ENCODE measurements at regions not wholly inside any gene's neighbourhood (a gene's known extent, or its start where the extent isn't known, plus 50 kb on each side); places are given as distances from the start of the nearest gene placed in this dataset.
A peak's percentile ranks its signal among the peaks of the same experiment; 100 is the strongest.

DNA sequence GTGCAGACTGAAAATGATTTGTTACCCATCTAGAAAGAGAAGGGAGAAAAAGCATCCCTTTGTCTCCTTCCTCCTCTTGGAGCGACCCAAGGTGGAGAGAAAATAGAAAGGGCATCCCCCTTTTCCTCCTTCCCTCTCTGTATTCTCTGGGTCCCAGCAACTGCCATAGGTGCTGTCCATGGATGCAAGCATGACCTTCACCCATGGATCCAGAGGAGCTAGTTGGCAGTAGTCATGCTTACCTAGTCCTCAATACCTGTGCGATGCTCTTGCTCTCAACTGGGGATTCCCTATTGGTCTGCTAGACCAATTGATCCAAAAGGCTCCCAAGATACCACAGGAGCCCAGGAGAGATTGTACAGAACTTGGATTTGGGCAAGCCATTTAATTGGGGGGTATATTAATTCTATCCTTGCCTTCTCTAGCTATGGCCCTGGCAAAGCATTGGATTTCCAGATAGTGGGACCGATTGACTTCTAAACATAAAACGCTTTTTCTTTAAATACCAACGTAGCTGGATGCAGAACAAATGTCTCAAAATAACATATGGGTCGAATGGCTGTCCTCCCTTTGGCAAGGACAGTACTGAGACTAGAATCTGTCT lies 547.8 kb upstream of the IGFBP3 start:
- no peak for DNase-seq

DNA sequence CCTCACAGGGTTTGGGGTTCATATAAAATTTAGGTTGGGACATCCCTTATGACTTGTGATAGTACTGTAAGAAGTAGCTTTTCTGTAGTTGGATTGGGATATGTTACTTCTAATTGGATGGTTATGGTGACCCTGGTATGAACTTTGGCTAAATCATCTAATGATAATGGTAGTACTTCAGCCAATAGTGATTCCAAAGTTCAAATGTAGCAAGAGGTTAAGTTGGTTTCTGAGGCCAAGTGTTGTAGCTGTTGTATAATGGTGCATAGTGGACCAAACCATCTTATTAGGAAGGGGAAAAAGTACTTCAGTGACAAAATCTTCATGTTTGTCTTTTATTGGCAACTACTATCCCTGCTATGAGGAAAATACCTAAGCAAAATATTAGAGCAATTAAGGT lies 542.1 kb upstream of the IGFBP3 start:
- DNase-seq, result no peak

DNA sequence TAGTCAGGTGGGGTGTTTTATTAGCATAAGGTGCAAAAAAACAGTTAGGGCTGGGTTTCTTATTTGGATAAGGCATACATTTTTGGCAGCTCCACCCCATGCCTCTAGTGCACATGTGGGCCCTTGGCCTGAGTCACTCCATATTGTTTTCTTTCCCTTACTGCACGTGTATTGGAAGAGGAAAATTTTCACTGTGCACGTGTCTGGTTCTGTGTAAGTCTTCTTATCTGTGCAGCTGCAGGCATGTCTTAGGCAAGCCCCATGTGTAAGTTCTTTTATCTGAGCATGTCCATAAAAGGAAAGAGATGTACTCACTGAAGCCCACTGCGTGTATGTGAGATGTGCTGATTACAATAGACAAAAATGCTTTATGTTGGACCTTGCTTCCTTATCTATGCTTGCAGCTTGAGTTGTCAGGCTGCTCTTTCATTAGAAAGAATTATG lies 540.3 kb upstream of the IGFBP3 start:
- DNase-seq, result no peak

DNA sequence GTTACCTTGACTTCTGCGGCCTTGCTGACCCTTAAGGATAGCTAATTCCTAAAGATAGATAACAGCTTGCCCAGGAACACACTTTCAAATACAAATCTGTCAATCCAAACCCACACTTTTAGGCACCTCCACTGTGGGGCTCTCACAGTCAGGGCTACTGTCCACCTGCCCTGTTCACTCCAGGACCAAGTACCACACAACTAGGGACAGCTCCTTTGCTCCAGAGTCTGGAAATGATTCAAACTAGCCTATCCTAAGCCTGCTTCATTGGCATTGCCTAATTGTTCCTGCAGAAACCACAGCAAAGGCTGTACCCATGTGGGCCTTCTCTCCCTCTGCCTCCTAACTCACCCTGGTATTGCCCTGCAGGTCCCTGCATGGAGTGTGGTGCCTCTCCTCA lies 538.9 kb upstream of the IGFBP3 start:
- DNase-seq, result no peak

DNA sequence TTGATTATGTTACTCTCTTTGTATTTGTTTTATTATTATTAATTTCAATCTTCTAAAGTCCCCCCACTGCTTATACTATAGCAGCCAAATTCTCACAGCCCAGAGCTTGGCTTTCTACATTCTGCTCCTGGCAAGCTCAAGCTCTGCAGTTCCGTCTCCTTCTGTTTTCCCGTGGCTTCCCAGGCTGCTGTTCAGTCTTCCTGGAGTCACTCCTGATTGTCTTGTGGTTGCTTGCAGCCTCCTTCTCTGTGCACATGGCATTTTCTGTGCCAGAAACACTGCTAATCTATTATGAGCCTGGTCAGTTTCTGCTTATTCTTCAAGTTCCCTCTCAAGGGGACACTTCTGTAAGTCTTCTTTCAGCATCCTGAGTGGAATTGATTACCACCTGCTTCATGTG lies 533.7 kb upstream of the IGFBP3 start:
- no peak for DNase-seq

DNA sequence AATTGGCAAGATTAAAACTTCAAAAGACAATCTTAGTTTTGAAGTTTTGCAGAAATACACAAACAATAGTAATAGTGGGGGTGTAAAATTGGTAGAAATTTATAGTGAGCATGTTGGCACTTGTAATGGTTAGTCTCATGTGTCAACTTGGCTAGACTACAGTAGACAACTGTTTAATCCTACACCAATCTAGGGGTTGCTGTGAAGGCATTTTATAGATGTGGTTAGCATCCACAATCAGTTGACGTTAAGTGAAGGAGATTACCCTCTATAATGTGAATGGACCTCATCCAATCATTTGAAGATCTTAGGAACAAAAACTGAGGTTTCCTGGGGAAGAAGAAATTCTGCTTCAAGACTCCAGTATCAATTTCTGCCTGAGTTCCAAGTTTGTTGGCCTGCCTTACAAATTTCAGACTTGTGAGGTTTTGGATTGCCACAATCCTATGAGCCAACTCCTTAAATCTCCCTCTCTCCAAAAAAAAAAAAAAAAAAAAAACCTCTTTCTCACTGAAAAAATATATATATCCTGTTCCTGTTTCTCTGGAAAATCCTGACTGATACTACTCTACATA lies 531.6 kb upstream of the IGFBP3 start:
- no peak for DNase-seq

DNA sequence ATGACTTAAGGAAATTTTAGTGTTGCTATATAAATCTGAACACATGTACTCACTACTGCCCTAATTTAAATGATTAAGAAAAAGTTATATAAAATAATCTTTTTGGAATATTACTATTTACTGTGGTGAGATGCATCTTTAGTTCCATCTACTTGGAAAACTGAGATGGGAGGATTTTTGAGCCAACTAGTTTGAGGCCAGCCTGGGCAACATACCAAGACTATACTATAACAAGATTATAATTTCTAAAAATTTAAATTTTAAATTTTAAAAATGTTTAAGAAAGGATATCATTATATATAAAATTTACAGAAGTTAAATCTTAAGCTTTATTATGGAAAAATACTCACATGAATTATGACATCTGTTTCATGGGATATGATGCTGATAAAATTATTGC lies 530.8 kb upstream of the IGFBP3 start:
- no peak for DNase-seq

DNA sequence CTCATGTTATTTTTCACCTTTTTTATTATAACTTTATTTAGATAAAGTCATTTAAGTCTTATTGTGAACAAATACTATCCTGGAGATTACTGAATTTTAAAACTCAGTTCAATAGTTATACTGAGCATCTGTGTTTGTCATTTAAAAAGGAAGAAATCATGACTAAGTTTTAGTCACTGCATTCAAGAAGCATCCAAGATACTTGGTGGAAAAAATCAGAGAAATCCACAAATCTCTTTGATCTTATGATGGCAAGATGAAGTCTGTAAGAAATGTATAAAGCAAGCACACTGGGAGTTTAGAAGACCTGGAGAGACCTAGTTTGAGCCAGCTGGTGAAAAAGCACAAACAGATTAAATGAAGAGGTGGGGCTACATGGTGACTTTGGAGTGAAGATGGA lies 529.8 kb upstream of the IGFBP3 start:
- no peak for DNase-seq

DNA sequence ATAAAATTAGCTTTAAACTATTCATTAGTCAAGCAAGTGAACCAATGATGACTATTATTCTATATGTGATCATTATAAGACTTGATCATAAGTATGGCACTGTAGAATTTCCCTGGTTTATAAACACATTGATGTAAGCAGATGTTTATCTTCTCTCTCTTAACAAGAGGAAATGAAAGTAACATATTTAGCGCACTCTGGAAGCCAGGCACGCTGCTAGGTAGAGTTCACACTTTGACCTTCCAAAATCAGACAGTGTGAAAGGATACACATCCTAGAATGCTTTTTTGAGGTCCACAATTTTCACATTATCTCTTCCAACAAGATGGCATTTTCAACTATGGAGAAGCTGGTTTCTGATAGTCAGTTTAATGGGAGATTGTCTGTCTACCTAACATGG lies 529.4 kb upstream of the IGFBP3 start:
- no peak for DNase-seq

DNA sequence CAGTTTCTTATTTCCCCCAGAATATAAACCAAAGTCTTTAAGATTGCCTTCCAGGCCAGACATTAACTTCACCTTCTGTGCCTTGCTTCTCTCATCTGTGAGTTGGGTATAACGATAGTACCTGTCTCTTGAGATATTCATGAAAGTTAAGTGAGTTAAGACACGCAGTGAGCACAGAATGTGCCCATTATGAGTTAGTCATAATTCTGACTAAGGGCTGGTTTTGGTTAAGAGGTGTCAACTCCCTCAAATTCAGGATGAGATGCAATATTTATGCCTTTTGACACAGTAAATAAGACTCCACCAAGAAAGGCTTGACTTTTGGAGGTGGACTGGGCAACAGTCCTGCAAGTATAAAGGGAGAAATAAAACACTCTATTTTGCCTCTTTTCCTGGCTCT lies 528.7 kb upstream of the IGFBP3 start:
- DNase-seq, result no peak

DNA sequence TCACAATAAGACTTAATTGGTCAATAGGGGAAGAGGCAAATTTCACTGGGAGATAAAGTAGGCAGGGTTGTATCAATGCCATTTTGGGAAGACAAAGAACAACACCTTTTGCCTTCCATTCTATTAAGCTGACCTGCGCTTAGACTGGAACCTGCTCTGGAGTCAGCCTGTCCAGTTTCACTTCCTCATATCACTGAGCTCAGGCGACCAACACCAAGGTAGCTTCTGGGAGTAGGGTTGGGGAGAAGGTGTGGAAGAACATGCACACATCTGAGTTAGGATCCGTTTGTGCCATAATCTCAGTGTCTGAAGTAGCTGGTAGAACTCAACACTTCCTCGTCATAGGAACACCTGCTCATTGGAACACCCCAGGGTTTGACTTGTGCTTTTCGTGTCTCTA lies 527.4 kb upstream of the IGFBP3 start:
- no peak for DNase-seq

DNA sequence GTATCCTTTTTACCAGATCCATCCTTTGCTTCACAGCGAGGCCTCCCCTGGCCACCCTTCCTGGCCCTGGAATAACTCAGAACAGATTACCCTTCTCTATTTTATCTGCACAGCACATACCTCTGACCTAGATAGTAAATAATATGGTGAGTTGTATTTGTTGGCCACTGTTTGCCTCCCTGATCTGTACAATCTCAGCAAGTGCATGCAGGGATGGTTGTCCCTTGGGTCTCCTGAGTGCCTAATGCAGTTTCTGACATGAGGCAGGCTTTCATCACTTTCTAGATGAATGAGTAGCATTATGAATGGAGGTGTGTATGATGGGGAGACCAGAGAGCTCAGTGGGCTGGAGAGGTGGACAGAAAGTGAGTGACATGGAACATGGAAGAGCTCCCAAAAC lies 525.1 kb upstream of the IGFBP3 start:
- no peak for DNase-seq

DNA sequence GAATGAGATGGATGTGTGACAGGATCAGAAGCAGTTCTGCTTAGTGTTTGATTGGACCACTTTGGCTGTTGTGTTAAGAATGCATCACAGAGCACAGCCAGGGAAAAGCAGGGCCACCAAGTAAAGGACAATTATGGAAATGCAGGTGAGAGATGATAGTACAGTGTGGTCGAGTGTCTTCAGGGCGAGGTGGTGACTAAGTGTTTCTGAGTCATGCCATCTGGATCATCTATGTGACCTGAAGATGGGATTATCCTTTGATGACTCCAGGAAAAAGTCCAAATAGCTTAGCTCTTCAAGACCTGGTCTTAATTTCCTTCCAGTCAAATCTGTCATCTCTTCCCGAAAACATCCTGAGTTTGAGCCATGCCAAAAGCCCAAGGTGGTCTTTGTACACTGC lies 523.2 kb upstream of the IGFBP3 start:
- peak; percentile 46 for DNase-seq

DNA sequence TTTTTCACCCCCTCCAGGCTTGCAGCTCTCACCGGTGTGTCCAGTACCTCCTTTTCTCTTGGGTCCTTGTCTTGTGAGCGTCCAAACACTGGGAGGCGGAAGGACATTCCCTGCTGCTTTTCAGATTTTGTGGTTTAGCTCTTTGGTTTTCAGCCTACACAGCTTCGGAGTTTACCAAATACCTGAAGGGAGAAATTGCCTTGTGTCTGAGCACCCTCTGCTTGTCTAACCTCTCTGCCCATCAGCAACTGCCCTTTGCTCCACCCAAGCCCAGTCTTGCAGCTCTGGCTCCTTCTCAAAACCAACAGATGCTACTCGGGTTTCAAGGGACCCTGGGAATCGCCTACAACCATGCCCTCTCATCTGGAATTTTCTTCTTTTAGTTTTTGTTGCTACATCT lies 519.1 kb upstream of the IGFBP3 start:
- DNase-seq, result no peak

DNA sequence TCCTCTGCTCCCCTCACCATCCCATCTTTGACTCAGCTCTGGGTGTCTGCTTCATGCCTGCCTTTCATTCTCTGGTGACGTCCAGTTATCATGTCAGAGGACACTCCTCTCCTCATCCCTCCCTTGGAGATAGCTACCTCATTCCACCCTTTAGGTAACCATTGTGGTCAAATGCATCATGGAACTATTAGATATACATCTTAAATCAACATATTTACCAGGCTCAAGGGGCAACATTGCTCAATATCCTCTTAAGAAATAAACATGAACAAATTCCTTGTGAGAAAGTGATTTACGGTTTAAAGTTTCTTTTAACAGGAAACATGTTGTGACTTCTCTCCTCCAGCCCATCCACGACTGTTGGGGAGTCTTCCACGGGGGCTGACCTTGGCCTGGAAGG lies 511.6 kb upstream of the IGFBP3 start:
- peak; percentile 85 for DNase-seq

DNA sequence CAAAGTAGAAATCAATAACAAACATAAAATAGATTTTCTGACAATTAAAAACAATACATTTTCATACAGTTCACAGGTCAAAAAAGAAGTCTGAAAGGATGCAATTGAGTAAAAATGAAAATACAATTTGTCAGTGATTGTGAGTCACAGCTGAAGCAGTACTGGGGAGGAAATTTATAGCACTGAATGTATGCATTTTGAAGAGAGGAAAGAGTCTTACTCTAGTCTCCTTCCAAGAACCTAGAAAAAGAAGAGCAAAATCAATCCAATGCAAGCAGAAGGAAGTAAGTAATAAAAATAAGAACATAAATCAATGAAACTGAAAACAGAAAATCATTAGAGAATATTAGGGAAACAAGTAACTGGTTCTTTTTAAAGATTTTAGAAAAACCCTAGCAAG lies 507.2 kb upstream of the IGFBP3 start:
- DNase-seq, result no peak

DNA sequence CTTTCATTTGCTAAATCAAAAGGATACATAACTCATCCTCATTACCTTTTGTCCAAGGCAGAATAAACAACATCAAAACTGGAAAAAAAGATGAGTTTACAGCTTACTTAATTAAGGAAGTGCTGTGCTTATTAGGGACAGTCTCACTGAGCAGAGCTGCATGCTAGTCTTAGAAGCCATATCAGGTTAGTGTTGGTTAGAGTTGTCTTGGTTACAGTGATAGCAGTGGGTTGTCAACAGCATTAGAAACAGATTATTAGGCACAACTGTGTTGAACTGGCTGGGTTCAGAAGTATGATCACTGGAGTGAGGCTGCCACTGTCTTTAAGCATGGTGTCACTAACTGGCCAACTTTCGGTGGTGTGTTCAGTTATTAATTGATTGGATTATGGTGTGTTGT lies 503.9 kb upstream of the IGFBP3 start:
- no peak for DNase-seq

DNA sequence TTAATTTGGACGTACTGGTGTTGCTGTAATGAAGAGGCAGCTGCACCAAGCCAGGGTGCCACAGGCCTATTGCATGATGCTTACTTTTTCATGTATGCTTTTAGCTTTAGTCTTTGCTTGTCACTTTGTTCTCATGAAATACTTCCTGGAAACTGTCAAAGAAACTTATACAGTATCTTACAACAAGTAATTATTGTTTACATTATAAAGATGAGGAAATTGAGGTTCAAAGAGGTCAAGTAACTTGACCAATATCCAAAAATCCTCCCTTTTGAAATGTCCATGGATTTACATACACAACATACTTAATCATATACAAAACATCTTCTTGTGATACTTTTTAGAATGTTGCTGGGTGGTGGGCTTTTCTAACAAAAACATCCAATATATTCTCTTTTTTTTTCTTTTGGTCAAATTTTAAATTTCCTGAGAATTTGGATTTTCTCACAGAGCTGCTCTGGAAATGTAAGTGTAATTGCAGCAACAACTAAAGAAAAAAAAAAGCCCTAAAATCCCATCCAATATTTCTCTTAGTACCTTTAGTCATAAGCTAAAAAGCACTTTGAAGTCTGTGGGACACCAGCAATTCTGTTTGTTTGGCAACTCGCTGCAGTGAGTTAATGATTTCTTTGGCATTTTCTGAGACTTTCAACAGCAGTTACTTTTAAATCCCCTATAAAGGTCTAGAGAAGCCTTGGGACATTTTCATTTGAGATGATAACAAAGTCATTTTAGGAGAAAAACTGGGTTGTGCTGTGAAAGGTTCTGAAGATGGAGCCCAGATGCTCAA lies 500.6 kb upstream of the IGFBP3 start:
- DNase-seq, result no peak

DNA sequence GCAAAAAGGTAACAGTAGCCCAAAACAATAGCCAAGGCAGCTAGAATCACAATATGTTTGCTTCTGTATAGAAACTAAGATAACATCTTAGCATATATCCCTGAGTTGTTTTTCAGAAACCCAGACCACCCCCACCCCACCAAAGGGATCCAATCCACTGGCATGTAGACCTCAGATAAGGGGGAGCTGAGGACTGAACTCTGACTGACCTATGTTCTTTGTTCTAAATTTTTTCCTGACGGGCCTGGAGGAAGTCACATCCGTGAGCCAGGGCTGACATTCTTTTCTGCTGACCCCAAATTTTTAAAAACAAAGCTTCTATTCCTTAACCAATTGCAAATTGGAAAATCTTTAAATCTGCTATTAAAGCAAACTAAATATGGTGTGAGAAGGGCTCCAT lies 493.9 kb upstream of the IGFBP3 start:
- no peak for DNase-seq

DNA sequence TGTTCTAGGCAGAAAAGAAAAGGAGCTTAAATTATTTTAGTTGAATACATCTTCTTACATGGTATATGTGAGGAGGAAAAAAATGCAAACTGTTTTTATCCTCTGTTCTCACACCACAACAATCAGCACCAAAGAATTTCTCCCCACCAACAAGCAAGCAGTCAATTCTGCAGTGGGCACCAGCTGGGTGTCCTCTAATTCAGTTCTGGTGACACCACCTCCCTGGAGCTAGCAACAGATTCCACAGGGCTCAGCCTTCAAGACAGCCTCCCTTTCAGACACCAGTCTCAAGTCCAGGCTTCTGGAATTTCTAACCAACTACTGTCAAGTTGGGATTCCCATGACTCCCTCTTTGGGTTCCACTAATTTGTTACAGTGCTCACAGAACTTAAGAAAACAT lies 490.2 kb upstream of the IGFBP3 start:
- DNase-seq, result no peak

DNA sequence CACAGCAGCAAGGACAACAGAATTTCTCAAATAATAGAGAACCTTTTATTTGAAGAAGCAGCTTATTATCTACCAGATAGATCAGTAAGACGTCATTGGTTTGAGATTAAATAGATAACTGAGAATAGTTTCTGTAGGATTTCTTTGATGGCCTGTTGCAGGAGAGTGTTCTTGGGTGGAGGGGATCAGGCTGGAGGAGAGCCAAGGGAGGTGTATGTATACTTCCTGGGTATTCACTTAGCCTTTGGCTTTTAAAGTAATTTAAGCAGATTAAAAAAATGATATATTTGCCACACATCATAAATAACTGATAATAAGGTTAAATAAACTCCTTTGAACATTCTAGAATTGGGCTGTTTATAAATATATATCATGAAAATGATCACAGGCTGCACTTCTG lies 486.1 kb upstream of the IGFBP3 start:
- no peak for DNase-seq

DNA sequence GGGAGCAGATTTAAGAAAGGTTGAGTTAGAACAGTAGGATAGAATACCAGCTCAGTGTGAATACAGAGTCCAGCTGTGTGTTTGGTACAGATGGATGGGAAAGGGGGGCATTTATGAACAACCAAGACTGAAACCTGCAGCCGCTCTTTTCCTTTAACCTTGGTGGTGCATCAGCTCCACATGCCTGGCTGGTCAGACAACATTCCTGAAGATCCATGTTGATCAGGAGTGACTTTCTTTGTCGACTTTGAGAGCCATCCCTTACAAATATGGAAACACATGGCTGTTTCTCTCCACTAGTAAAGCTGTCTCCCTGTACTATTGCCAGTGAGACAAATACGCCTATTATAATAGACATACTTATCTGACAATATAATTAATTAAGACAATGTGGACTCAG lies 476.5 kb upstream of the IGFBP3 start:
- DNase-seq, result no peak

DNA sequence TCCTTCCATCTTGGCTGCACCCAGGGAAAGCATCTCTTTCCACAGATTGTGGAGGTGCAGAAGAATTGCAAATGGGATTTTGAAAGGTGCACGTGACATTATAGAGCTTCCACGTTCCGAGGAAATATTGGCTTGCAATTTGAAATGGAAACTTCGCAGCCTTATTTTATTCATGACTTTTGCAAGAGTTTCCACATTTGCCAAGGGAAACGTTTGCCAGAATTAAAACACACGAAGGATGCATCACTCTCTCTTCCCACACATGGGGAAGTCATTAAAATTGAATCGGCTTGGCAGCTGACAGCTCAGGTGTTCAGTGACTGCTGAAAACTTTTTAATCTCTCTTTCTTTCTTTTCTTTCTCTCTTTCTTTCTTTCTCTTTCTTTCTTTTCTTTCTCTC lies 475.4 kb upstream of the IGFBP3 start:
- no peak for DNase-seq

DNA sequence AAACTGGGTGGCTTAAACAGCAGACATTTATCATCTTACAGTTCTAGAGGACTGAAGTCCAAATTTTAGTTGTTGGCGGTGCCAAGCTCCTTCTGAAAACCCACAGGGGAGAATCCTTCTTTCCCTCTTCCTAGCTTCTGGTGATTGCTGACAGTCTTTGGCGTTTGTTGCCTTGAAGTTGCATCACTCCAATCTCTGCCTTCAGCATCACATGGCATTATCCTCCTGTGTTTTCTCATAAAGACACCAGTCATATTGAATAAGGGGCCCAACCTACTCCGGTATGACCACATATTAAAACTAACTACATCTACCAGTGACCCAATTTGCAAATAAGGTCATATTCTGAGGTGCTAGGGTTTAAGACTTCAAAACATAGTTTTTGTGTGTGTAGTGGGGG lies 472.1 kb upstream of the IGFBP3 start:
- DNase-seq, result no peak
